GM23338 (cell line): ENCODE measurements at regions not wholly inside any gene's neighbourhood (a gene's known extent, or its start where the extent isn't known, plus 50 kb on each side); places are given as distances from the start of the nearest gene placed in this dataset.

ENCODE experiments used
- ATAC-seq: fragments of 200-7000 bp; cut with Tn5 transposase; 3 replicates; pipeline ENCODE4 v1.9.1; 2020
- DNase-seq: peaks from one replicate; pipeline ENCODE4 v3.0.0-alpha.2; 2015; ENCODE audit warnings: low spot score
- H2AFZ ChIP-seq: fragments of 200-600 bp; sonication (generic); 2 replicates; pipeline ENCODE4 v1.8.0; 2016; ENCODE audit warnings: antibody characterized with exemption, mild to moderate bottlenecking, moderate library complexity
- H3F3A ChIP-seq: fragments of 200-600 bp; sonication (generic); replicated peaks from 2 replicates; pipeline ENCODE4 v1.8.0; 2017; ENCODE audit warnings: antibody characterized with exemption, mixed run types, low read depth
- H3K27ac ChIP-seq: fragments of 200-600 bp; sonication (generic); 2 replicates; pipeline ENCODE4 v1.6.1; 2016; ENCODE audit warnings: low read depth
- H3K27me3 ChIP-seq: fragments of 200-600 bp; sonication (generic); 2 replicates; pipeline ENCODE4 v1.8.0; 2016; ENCODE audit warnings: mild to moderate bottlenecking, mixed run types, moderate library complexity; ENCODE audit not compliant: insufficient read depth
- H3K36me3 ChIP-seq: fragments of 200-600 bp; sonication (generic); 2 replicates; pipeline ENCODE4 v1.8.0; 2016; ENCODE audit warnings: mild to moderate bottlenecking; ENCODE audit not compliant: insufficient read depth
- H3K4me1 ChIP-seq: fragments of 200-600 bp; sonication (generic); 2 replicates; pipeline ENCODE4 v1.8.0; 2016; ENCODE audit warnings: mild to moderate bottlenecking, moderate library complexity; ENCODE audit not compliant: insufficient read depth
- H3K4me2 ChIP-seq: fragments of 200-600 bp; sonication (generic); 2 replicates; pipeline ENCODE4 v1.7.1; 2017; ENCODE audit warnings: mixed run types
- H3K4me3 ChIP-seq: fragments of 200-600 bp; sonication (generic); 2 replicates; pipeline ENCODE4 v1.6.1; 2016; ENCODE audit warnings: mixed run types
- H3K79me2 ChIP-seq: fragments of 200-600 bp; sonication (generic); replicated peaks from 2 replicates; pipeline ENCODE4 v1.8.0; 2017; ENCODE audit warnings: mild to moderate bottlenecking; ENCODE audit not compliant: insufficient read depth
- H3K9me2 ChIP-seq: fragments of 200-600 bp; sonication (generic); 2 replicates; pipeline ENCODE4 v1.8.0; 2017; ENCODE audit not compliant: insufficient read depth
- H4K20me1 ChIP-seq: fragments of 200-600 bp; sonication (generic); replicated peaks from 2 replicates; pipeline ENCODE4 v1.8.0; 2017; ENCODE audit warnings: mild to moderate bottlenecking; ENCODE audit not compliant: insufficient read depth
- H3K27ac Mint-ChIP-seq: 2 replicates; pipeline ENCODE4 v1.8.0; 2020; ENCODE audit warnings: inconsistent platforms, mild to moderate bottlenecking, moderate library complexity, mixed read lengths
- H3K27me3 Mint-ChIP-seq: 3 replicates; pipeline ENCODE4 v1.8.0; 2022; ENCODE audit warnings: low read depth, mild to moderate bottlenecking, moderate library complexity, mixed read lengths, inconsistent platforms; ENCODE audit not compliant: insufficient read depth, poor library complexity
- H3K36me3 Mint-ChIP-seq: 3 replicates; pipeline ENCODE4 v1.8.0; 2021; ENCODE audit warnings: low read depth, mild to moderate bottlenecking, inconsistent platforms, moderate library complexity, mixed read lengths
- H3K4me1 Mint-ChIP-seq: 3 replicates; pipeline ENCODE4 v1.8.0; 2020; ENCODE audit warnings: mild to moderate bottlenecking, inconsistent platforms, mixed read lengths
- H3K4me3 Mint-ChIP-seq: 3 replicates; pipeline ENCODE4 v1.8.0; 2021; ENCODE audit warnings: moderate library complexity, mild to moderate bottlenecking, inconsistent platforms, mixed read lengths
- H3K9me3 Mint-ChIP-seq: 3 replicates; pipeline ENCODE4 v1.8.0; 2020; ENCODE audit warnings: moderate library complexity, mild to moderate bottlenecking, inconsistent platforms, mixed read lengths
- EZH2 ChIP-seq: fragments of 200-600 bp; sonication (generic); IDR thresholded peaks from one replicate; pipeline ENCODE4 v1.8.0; 2017; ENCODE audit warnings: antibody characterized with exemption, mild to moderate bottlenecking, low read depth; ENCODE audit not compliant: unreplicated experiment
- REST ChIP-seq: IDR thresholded peaks from one replicate; pipeline ENCODE4 v1.6.1; 2018; ENCODE audit warnings: antibody characterized with exemption; ENCODE audit not compliant: unreplicated experiment
- STAT1 ChIP-seq: IDR thresholded peaks from one replicate; pipeline ENCODE4 v1.6.1; 2016; ENCODE audit warnings: antibody characterized with exemption; ENCODE audit not compliant: unreplicated experiment
- ZNF331 ChIP-seq: fragments of 250-450 bp; sonication (Bioruptor Pico); IDR thresholded peaks from 2 replicates; pipeline ENCODE4 v1.5.0; 2020; ENCODE audit warnings: low read depth, mild to moderate bottlenecking, moderate library complexity
- ZNF462 ChIP-seq: fragments of 250-450 bp; sonication (Bioruptor Pico); IDR thresholded peaks from 2 replicates; pipeline ENCODE4 v1.5.0; 2020; ENCODE audit warnings: mild to moderate bottlenecking, moderate library complexity

DNA sequence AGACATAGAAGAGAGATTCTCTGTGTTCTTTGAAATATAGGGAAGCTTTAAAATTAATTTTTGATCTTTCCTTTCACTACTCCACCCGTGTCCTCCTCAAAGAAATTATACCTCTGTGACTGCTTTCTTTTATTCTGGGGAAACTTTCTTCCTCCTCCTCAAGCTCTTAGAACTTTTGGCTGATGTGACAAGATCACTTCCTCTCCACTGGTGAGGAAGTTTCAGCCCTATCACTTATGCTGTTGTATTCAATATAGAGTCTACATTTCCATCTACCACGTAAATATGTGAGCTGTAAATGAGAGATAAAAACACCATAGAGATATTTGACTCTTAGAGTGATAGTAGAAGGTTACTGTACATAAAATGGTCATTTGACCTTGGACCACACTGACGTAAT, 141.9 kb upstream of the SASH1 start:
- no peak overlapping the region for H3K4me3 ChIP-seq
- H3K9me2 ChIP-seq, result peaks cover 6% of the 10 kb centered on the region; the same call in 1 of the 2 replicates
- no peaks in the 10 kb centered on the region for H4K20me1 ChIP-seq
- no peaks in the 10 kb centered on the region for H3K79me2 ChIP-seq
- no peak overlapping the region for H2AFZ ChIP-seq
- peaks cover 3% of the 10 kb centered on the region for H3K27me3 Mint-ChIP-seq
- no peak overlapping the region for H3K27ac ChIP-seq
- H3K27me3 ChIP-seq, result no peaks in the 10 kb centered on the region
- H3K27ac Mint-ChIP-seq, result no peak overlapping the region
- DNase-seq (no peak), ATAC-seq (no peak)
- H3K9me3 Mint-ChIP-seq, result no peaks in the 10 kb centered on the region
- TF ChIP-seq STAT1, result no peak
- TF ChIP-seq ZNF462 (CRISPR knock-in tag), result no peak
- no peak for TF ChIP-seq REST
- TF ChIP-seq ZNF331, result no peak
- no peak for TF ChIP-seq EZH2
- no peaks in the 10 kb centered on the region for H3K36me3 ChIP-seq
- H3K36me3 Mint-ChIP-seq, result no peaks in the 10 kb centered on the region
- no peaks in the 10 kb centered on the region for H3F3A ChIP-seq
- H3K4me1 Mint-ChIP-seq, result peaks cover 12% of the 10 kb centered on the region; the same call in 2 of the 3 replicates
- peaks cover 7% of the 10 kb centered on the region; the same call in 1 of the 2 replicates for H3K4me1 ChIP-seq
- no peak overlapping the region for H3K4me3 Mint-ChIP-seq
- no peak overlapping the region for H3K4me2 ChIP-seq
